GM21423 (cell line): ENCODE measurements at regions not wholly inside any gene's neighbourhood (a gene's known extent, or its start where the extent isn't known, plus 50 kb on each side); places are given as distances from the start of the nearest gene placed in this dataset.

Experiments
- ATAC-seq: cut with Tn5 transposase; IDR thresholded peaks from one replicate; pipeline ENCODE4 v1.9.1; 2021; ENCODE audit warnings: mild to moderate bottlenecking, moderate library complexity; ENCODE audit not compliant: unreplicated experiment

DNA sequence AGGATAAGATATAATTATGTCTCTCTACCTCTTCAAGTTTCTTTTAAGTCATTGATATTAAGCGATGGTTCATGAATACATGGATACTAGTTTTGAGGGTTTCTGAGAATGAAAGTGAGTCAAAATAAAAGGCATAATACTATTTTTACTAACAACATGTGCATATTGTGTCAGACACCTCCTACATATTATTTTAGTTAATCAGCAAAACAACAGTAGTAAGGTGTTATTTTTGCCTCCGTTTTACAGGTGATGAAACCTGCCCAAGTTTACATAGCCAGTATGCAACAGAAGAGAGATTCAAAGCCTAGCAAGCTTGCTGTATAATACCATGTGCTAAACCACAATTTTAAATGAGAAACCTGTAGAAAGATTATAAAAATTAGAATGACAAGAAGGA, 544.1 kb downstream of the EPHA5 start:
- no peak for ATAC-seq

- no peak for ATAC-seq
Measured at GRCh38 chr4:65120287-65120686, 550.0 kb downstream of the EPHA5 start.

- no peak for ATAC-seq
Measured at GRCh38 chr4:65102419-65102818, 567.9 kb downstream of the EPHA5 start.

- ATAC-seq: no peak
Measured at GRCh38 chr4:65096630-65097029, 573.7 kb downstream of the EPHA5 start.

DNA sequence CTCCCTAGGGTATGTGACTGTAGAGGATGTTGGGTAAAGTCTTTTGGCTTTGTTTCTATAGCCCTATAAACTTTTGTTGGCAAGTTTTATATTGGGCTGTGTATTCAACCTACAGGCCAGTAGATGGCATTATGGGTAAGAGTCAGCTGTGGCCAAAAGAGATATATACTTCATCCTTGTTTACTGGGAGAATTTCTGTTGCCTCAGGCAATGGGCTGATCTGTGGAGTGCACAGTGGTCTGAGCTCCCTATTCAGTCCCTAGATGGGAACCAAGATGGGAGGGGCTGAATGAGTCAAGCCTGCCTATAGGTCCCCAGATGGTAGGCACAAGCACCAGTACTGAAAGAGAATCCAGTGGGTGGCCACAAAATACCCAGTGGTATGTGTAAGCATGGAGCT, 580.6 kb downstream of the EPHA5 start:
- no peak for ATAC-seq

- no peak for ATAC-seq
Measured at GRCh38 chr4:65083076-65083475, 587.2 kb downstream of the EPHA5 start.

GRCh38 chr4:65071564-65071963, 598.7 kb downstream of the EPHA5 start:
- ATAC-seq: no peak

DNA sequence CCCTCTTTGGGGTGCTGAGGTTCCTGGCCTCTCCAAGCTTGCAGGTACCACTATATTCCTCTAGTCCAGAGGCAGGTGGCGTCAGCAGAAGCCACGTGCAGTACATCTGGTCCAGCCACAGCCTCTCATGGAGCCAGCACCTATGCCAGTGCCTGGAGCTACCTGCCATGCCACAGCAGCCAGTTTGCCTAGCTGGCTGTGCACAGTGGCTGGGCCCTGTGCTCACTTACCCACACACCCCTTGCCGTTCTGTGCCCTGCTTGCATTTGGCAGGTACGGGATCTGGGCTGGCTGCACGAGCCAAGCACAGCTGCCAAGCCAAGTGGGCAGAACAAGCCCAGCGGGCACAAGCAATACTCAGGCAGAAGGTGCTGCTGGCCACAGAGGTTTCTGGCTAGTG, 601.1 kb downstream of the EPHA5 start:
- ATAC-seq: no peak

DNA sequence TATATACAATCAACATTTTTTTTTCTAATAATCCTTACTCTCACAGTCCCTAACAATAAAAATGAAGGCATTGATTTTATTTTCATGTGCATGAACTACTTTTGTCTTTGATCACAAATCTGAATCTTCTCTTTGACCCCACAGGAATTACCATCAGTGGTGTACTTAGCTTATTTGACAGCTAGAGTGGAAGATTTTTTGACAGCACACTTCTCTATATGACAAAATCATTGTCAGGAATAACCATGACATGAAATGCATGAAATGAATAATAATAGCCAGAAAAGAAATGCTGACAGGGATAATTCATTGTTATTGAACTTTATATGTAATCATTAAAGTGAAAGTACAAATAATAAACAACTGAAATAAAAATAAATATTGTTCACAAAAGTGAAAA, 604.2 kb downstream of the EPHA5 start:
- no peak for ATAC-seq

GRCh38 chr4:65063601-65064000, 606.7 kb downstream of the EPHA5 start:
- ATAC-seq: no peak

DNA sequence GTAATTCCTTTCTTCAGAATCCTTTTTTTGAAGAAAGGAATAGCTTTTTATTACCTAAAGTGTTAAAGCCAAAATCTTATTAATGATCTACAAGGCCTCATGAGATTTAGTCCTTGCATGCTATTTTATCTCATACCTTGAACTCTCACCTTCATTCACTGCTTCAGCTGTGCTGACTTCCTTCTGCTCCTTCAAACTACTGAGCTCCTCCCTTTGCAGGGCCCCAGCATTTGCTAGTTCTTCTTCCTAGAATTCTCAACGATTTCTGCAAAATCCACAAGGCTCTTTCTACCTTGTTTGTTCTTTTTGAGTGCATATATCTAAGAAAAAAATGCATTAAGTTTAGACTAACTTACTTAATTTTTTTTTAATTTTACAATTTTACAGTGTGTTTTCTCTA, 619.5 kb downstream of the EPHA5 start:
- ATAC-seq: no peak

GRCh38 chr4:65046192-65047133, 623.8 kb downstream of the EPHA5 start:
- no peak for ATAC-seq

GRCh38 chr4:65033899-65034298, 624.6 kb upstream of the TECRL start:
- ATAC-seq: no peak

- no peak for ATAC-seq
Measured at GRCh38 chr4:65028592-65028991, 619.3 kb upstream of the TECRL start.

DNA sequence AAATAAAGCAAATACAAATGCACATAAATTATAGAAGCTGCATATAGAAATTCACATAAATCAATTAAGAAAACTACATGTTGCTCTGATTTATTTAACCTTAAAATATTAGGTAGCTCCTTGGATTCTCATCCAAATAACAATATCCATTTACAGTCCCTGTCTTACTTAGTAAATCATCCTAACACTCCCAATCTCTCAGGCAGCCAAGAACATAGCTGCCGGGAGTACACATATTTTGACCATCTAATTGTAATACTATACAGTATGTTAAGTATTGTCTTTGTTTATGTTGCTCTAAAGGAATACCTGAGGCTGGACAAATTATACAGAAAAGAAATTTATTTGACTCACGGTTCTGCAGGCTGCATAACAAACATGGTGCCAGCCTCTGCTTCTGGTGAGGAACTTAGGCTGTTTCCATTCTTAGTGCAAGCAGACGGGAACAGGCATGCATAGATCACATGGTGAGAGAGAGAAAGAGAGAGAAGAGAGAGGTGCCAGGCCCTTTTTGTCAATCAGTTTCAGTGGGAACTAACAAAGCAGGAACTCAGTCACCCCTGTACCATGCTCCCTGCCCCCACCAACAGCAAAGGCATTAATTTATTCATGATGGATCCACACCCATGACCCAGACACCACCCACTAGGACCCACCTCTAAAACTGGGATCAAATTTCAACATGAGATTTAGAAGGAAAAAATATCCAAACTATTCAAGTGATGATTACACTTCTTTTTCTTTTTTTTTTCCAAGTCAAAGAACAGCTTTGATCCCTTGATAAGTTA, 614.8 kb upstream of the TECRL start:
- ATAC-seq: no peak

- no peak for ATAC-seq
Measured at GRCh38 chr4:65023081-65023480, 613.8 kb upstream of the TECRL start.

DNA sequence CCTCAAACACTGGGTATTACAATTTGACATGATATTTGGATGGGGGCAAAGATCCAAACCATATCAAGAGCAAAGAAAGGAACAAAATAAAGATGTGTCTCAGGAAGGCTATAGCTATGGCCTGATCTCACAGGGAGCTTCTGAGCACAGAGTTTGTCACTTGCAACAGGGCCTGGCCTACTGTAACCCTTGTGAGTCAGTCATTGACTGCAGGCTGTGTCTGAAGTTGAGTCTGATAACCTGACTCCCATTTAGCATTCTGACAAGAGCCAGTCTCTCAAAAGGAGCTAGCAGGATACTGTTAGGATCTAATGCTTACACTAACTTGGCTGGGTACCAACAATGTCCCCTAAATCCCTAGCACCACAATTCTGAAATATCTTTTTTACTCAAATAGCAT, 612.5 kb upstream of the TECRL start:
- no peak for ATAC-seq

GRCh38 chr4:65021149-65021548, 611.9 kb upstream of the TECRL start:
- no peak for ATAC-seq

DNA sequence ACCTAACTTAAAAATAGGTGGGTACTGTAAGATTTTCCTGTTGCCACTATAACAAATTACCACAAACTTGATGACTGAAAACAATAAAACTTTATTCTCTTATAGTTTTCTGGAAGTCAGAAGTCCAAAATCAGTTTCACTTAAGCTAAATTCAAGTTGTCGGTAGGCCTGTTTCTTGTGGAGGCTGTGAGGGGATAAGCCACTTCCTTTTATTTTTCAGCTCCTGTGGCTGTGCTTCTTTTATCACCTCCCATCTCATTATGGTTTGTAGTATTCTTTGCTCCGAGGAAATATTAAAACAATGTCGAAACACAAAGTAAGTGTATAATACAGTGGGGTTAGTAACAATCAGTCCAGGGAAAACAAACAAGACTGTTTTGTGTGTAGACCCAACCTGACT, 610.5 kb upstream of the TECRL start:
- no peak for ATAC-seq

DNA sequence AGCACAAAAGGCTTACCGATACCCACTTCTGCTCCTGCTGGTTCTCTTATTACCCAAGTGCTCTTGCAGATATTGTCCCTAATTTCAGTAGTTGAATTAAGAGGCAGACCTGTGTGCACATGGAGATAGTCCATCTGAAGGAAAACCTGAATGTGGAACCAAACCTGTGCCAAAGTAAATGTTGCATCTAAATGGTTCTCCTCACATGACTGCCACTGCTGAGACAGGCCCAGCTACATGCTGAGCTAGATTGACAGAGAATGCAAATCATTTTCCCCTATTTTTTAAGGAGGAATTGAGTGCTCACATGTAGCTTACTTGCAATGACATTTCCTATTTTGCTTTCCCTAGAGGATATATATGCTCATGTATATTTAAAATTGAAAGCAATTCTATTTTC, 609.1 kb upstream of the TECRL start:
- no peak for ATAC-seq

GRCh38 chr4:65014078-65014477, 604.8 kb upstream of the TECRL start:
- ATAC-seq: no peak

GRCh38 chr4:65007841-65008439, 598.7 kb upstream of the TECRL start:
- ATAC-seq: no peak
